ENCODE measurements at regions not wholly inside any gene's neighbourhood (a gene's known extent, or its start where the extent isn't known, plus 50 kb on each side); places are given as distances from the start of the nearest gene placed in this dataset.

DNA sequence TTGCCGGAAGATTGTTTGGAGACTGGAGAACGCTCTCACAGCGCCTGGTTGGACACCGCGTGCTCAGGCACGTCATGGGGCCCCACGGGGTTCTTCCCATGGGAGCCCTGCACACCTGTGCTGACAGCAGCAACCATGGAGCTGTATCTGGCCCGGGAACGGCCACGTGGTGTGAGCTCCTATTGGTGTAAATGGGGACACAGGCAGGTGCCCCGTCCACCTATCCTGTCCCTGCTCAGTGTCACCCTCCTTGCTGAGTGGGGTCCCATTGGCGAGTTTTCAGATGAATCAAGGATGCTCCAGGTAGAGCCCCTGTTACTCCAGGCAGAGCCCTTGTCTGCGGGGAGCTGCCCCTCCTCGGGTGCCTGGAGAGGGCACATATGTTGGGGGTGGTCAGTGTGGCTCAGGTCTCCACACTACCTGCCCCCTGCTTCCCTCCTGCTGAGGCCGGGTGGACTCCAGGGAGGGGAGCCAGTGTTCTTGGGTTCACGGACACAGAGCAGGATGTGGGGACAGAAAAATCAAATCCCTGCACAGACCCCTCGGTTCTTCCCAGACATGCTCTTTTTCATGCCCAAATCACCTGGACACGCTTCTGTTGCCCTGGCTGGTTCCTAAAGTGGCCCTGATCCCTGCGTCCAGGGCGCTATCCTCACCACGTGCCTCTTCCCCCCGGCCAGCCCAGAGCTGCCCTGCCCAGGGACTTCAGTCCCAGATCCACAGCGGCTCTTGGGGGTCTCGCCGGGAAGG lies 250.1 kb downstream of the ADGRD1 start:
- no peak for TF ChIP-seq CTCF (IDR thresholded peaks at IDR 0.05)
- no peak for TF ChIP-seq POLR2AphosphoS5 (IDR thresholded peaks at IDR 0.05)
- TF ChIP-seq EP300 (IDR thresholded peaks at IDR 0.05): no peak

Measured in suprapubic skin (tissue), 4 donors.